Fibroblast of pulmonary artery (primary cell): ENCODE measurements at regions not wholly inside any gene's neighbourhood (a gene's known extent, or its start where the extent isn't known, plus 50 kb on each side); places are given as distances from the start of the nearest gene placed in this dataset.

Experiments used
- DNase-seq: peaks from one replicate; pipeline ENCODE4 v3.0.0-alpha.2; 2010; ENCODE audit warnings: low read depth
- H3K4me3 ChIP-seq: replicated peaks from 2 replicates; pipeline ENCODE4 v1.5.1; 2011; ENCODE audit warnings: low read depth, mild to moderate bottlenecking, control low read depth, low read length, moderate library complexity
- CTCF ChIP-seq: IDR thresholded peaks from 2 replicates; pipeline ENCODE4 v1.5.1; 2011; ENCODE audit warnings: mild to moderate bottlenecking, control low read depth, low read length, inconsistent platforms; ENCODE audit errors: missing control alignments

DNA sequence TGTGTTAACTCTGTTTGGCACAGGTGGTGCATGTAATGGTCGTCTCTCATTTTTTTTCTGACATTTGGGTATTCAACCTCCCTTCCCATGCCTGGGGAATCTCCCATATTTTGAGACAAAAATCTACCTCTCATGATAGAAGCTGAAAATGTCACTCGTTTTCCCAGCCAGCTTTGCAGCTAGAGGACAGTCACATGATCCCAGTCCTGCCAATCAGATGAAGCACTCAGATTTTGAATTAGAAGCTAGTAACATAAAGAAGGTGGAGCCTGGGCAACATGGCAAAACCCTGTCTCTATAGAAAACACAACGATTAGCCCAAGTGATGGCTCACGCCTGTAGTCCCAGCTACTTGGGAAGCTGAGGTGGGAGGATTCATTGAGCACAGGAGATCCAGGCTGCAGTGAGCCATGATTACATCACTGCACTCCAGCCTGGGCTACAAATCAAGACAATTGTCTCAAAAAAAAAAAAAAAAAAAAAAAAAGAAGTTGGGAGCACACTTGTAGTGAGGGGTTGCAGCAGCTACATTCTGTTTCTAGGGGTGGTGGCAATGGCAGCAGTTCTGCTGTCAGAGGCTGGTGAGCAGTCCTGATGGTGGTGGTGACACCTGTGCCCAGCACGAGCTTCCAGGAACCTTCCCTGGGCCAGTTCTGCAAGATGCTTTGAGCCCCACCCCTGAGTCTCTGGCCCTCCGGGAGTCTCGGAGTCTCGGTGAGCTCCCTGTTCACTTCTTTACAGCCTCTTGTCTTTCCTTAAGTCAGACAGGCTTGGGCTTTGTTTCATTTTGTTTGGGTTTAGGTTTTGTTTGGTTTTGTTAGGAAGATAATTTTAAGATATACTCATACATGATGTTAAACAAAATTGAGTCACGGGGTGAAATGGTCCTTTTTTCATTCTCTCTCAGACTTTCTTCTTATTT lies 94.1 kb upstream of the KCNG1 start:
- no peak for TF ChIP-seq CTCF
- H3K4me3 ChIP-seq: no peak overlapping the region
- DNase-seq: no peak

- no peak overlapping the region for H3K4me3 ChIP-seq
- no peak for DNase-seq
- TF ChIP-seq CTCF: no peak
Measured at GRCh38 chr20:51111290-51111689, 88.4 kb upstream of the KCNG1 start.

- H3K4me3 ChIP-seq: no peak overlapping the region
- DNase-seq: no peak
- TF ChIP-seq CTCF: no peak
Measured at GRCh38 chr20:51108638-51109363, 85.9 kb upstream of the KCNG1 start.

GRCh38 chr20:51106011-51106410 lies 83.1 kb upstream of the KCNG1 start:
- H3K4me3 ChIP-seq: no peak overlapping the region
- DNase-seq: no peak
- no peak for TF ChIP-seq CTCF

- peak; percentile 16 for DNase-seq
- no peak overlapping the region for H3K4me3 ChIP-seq
- TF ChIP-seq CTCF: no peak
Measured at GRCh38 chr20:51104960-51105920, 82.3 kb upstream of the KCNG1 start.

- no peak overlapping the region for H3K4me3 ChIP-seq
- DNase-seq: no peak
- no peak for TF ChIP-seq CTCF
Measured at GRCh38 chr20:51100617-51101016, 77.7 kb upstream of the KCNG1 start.
